NT2/D1 (cell line): ENCODE measurements at regions not wholly inside any gene's neighbourhood (a gene's known extent, or its start where the extent isn't known, plus 50 kb on each side); places are given as distances from the start of the nearest gene placed in this dataset.

Experiments used
- DNase-seq: peaks from one replicate; pipeline ENCODE4 v3.0.0-alpha.2; 2011; ENCODE audit warnings: low read depth, low spot score
- H3K27me3 ChIP-seq: 2 replicates; pipeline ENCODE4 v1.6.0; 2011; ENCODE audit warnings: mild to moderate bottlenecking; ENCODE audit not compliant: insufficient read length, insufficient read depth
- H3K36me3 ChIP-seq: 2 replicates; pipeline ENCODE4 v1.6.1; 2011; ENCODE audit warnings: mild to moderate bottlenecking, low read length, mixed read lengths; ENCODE audit not compliant: insufficient read depth, insufficient read length
- H3K4me1 ChIP-seq: 2 replicates; pipeline ENCODE4 v1.5.1; 2011; ENCODE audit not compliant: insufficient read depth, insufficient read length
- H3K4me3 ChIP-seq: 2 replicates; pipeline ENCODE4 v1.5.1; 2011; ENCODE audit warnings: low read depth; ENCODE audit not compliant: insufficient read length
- H3K9ac ChIP-seq: 2 replicates; pipeline ENCODE4 v1.6.0; 2011; ENCODE audit warnings: low read depth; ENCODE audit not compliant: insufficient read length
- H3K9me3 ChIP-seq: 2 replicates; pipeline ENCODE4 v1.5.1; 2011; ENCODE audit warnings: mild to moderate bottlenecking, low read length; ENCODE audit not compliant: insufficient read depth
- SUZ12 ChIP-seq: IDR thresholded peaks from 2 replicates; pipeline ENCODE4 v1.6.1; 2011; ENCODE audit not compliant: insufficient read length, insufficient read depth; ENCODE audit errors: extremely low read depth
- YY1 ChIP-seq: IDR thresholded peaks from 2 replicates; pipeline ENCODE4 v1.6.1; 2011; ENCODE audit not compliant: insufficient read length, insufficient read depth
- ZNF274 ChIP-seq: IDR thresholded peaks from 2 replicates; pipeline ENCODE4 v1.6.1; 2011; ENCODE audit warnings: mild to moderate bottlenecking, low read depth, low read length

DNA sequence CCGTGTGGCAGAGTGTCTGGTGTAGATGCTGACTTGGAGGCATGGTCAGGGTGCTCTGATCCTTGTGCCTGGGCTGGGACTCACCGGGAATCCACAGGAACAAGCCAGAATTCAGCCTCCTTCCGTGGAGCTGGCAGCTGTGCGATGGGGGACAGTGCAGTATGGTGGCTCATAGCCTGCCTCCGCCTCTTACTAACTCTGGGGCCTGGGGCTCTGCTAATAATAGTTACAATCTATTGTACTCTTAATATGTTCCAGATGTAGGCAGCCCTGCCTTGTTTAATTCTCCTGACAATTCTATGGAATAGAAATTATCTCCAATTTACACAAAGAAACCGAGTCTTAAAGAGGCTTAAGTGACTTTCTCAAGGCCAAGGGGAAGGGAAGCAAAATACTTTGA, 77.6 kb downstream of the PCDH1 start:
- Histone ChIP-seq H3K9ac (no peak overlapping the region), H3K36me3 (no peaks in the 10 kb centered on the region), H3K4me1 (peaks cover 2% of the 10 kb centered on the region), H3K4me3 (no peak overlapping the region), H3K9me3 (no peaks in the 10 kb centered on the region), H3K27me3 (no peaks in the 10 kb centered on the region)
- DNase-seq: no peak
- no peak for TF ChIP-seq ZNF274

GRCh38 chr5:141799507-141800167, 78.6 kb downstream of the PCDH1 start:
- Histone ChIP-seq H3K9me3 (no peaks in the 10 kb centered on the region), H3K4me3 (no peak overlapping the region), H3K9ac (no peak overlapping the region), H3K4me1 (peaks cover 7% of the 10 kb centered on the region), H3K36me3 (no peaks in the 10 kb centered on the region), H3K27me3 (no peaks in the 10 kb centered on the region)
- DNase-seq: no peak
- TF ChIP-seq YY1 (no peak), ZNF274 (no peak), SUZ12 (no peak)

DNA sequence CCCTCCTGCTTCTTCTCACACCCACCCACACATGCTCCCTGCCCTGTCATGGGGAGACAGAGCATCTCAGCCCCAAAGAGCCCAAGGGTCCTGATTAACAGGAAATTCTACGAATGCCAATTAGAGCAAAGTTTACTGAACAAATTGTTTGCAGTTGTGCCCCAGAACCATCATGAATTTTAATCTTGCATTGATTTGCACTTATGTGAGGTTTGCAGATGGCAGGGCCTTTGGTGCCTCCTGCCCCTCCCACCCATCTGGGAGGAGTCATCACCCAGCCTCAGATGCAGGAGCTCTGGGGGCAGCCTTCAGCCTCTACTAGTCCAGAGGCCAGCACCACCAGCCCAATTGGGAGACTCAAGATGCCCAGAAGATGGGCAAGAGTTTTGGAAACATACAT, 80.8 kb downstream of the PCDH1 start:
- Histone ChIP-seq H3K9ac (no peak overlapping the region), H3K9me3 (no peaks in the 10 kb centered on the region), H3K4me3 (no peak overlapping the region), H3K27me3 (no peaks in the 10 kb centered on the region), H3K4me1 (peaks cover 9% of the 10 kb centered on the region), H3K36me3 (no peaks in the 10 kb centered on the region)
- no peak for TF ChIP-seq ZNF274
- TF ChIP-seq SUZ12: no peak
- no peak for TF ChIP-seq YY1
- DNase-seq: no peak

- Histone ChIP-seq H3K36me3 (no peaks in the 10 kb centered on the region), H3K4me1 (peaks cover 9% of the 10 kb centered on the region), H3K9ac (peak overlapping the region; percentile 61), H3K4me3 (no peak overlapping the region), H3K27me3 (no peaks in the 10 kb centered on the region), H3K9me3 (no peaks in the 10 kb centered on the region)
- DNase-seq: no peak
- TF ChIP-seq ZNF274: no peak
- TF ChIP-seq SUZ12: no peak
- no peak for TF ChIP-seq YY1
Measured at GRCh38 chr5:141795421-141795820, 82.8 kb downstream of the PCDH1 start.

DNA sequence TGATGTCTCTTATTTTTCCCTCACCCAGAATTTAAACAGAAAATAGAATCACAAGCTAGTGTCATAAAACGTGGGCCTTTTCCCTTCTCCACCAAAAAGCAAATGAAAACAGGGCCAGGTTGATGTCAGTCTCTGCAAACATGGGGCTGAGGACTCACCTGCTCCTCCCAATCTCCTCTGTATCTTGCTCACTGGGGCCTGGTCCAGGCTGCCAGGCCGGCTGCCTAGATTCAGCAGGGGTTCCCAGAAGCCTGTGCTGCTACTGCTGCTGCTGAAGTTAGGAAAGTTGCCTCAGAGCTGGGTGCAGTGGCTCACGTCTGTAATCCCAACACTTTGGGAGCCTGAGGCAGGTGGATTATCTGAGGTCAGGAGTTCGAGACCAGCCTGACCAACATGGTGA, 84.3 kb downstream of the PCDH1 start:
- no peaks in the 10 kb centered on the region for H3K27me3 ChIP-seq

GRCh38 chr5:141793403-141793802, 84.8 kb downstream of the PCDH1 start:
- no peak overlapping the region for H3K4me3 ChIP-seq
- no peaks in the 10 kb centered on the region for H3K27me3 ChIP-seq
- TF ChIP-seq SUZ12 (no peak), ZNF274 (no peak), YY1 (no peak)
- no peaks in the 10 kb centered on the region for H3K9me3 ChIP-seq
- no peak overlapping the region for H3K9ac ChIP-seq
- H3K36me3 ChIP-seq: no peaks in the 10 kb centered on the region
- peaks cover 9% of the 10 kb centered on the region for H3K4me1 ChIP-seq
- DNase-seq: no peak

More for the DNA sequence above, 84.3 kb downstream of the PCDH1 start:
- no peak overlapping the region for H3K4me3 ChIP-seq
- no peak overlapping the region for H3K9ac ChIP-seq
- DNase-seq: no peak
- H3K9me3 ChIP-seq: no peaks in the 10 kb centered on the region
- no peaks in the 10 kb centered on the region for H3K36me3 ChIP-seq
- TF ChIP-seq SUZ12 (no peak), YY1 (no peak), ZNF274 (no peak)
- peaks cover 9% of the 10 kb centered on the region for H3K4me1 ChIP-seq

DNA sequence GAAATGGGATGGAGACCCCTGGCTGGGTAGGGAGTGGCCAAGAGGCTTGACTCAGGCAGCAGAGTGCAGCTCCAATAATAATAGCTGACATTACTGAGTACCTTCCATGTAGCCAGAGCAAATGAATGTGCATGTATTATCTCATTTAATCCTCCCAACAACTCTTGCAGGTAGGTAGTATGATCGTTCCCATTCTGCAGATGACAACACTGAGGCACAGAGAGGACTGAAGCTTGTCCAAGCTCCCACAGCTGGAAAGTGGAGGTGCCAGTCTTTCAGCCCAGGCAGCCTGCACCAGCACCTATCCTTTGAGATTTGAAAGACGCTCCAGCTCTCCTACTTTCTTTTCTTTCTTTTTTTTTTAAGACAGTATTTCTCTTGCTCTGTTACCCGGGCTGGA, 87.6 kb downstream of the PCDH1 start:
- no peaks in the 10 kb centered on the region for H3K27me3 ChIP-seq
- no peak overlapping the region for H3K9ac ChIP-seq
- H3K4me1 ChIP-seq: peaks cover 11% of the 10 kb centered on the region
- no peak overlapping the region for H3K4me3 ChIP-seq
- DNase-seq: no peak
- TF ChIP-seq SUZ12 (no peak), ZNF274 (no peak), YY1 (no peak)
- H3K36me3 ChIP-seq: no peaks in the 10 kb centered on the region
- H3K9me3 ChIP-seq: no peaks in the 10 kb centered on the region
